NCI-H82 treated with DMSO at 0.1 percent for 48 hours (cell line): ENCODE measurements at regions not wholly inside any gene's neighbourhood (a gene's known extent, or its start where the extent isn't known, plus 50 kb on each side); places are given as distances from the start of the nearest gene placed in this dataset.

Experiments used
- DNase-seq: peaks from one replicate; lab custom pipeline; 2025; ENCODE audit not compliant: unreplicated experiment; lab: John Stamatoyannopoulos, UW

DNA sequence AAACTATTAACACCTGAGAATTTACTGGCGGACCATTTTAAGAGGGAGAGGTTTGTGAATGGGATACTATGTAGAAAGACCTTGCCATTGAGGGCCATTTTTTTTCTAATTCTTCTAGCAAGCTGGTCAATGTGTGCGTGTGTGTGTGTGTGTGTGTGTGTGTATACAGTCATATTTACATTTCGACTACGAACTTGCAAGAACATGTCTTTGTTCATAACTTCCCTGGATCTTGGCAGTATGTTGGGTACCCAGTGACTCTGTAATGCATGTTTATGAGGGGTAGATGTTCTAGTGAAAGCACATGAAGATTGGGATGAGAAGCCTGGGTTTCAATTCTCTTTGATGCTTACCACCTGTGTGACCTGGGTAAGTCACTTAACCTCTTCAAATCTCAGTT lies 133.6 kb downstream of the UBE2E3 start:
- no peak for DNase-seq

- DNase-seq = no peak
These were observed 135.9 kb downstream of the UBE2E3 start for GRCh38 chr2:181116261-181116660.

- peak; percentile 94 for DNase-seq
These were observed 137.0 kb downstream of the UBE2E3 start for GRCh38 chr2:181117206-181117925.

DNA sequence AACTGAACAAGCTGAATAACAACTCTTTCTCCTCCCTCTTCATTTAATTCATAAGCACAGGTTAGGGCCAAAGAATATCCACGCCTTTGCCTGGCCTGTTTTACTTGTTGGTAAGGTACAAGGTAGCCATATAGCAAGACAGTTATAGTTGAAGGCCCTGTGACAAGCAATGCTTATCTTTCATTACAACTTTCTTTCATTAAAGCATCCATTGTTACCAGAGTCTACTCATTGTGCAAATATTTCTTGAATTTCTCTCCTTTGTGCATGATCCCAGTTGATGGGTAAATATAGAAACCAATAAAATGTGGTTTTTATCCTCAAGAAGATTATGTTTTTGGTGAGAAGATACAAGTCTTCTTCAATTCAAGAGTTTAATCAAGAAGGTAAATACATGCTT lies 140.2 kb downstream of the UBE2E3 start:
- DNase-seq = no peak

DNA sequence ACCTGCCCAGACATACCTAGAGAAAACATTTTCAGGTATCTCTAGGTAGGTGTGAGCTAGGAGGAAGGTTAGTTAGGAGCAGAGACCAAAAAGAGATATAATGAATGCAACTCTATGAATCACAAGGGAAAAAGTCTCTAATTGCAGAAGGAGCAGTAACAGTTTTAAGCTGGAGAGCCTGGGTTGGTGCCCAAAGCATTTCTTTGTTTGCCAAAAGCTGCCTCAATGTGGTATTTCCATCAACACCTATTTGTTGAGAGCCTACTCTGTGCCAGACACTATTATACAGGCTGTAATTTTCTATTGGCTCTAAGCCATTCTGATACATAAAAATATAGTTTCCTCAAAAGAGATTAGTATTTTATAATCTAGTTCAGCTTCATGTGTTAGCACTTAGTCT lies 141.6 kb downstream of the UBE2E3 start:
- no peak for DNase-seq

DNA sequence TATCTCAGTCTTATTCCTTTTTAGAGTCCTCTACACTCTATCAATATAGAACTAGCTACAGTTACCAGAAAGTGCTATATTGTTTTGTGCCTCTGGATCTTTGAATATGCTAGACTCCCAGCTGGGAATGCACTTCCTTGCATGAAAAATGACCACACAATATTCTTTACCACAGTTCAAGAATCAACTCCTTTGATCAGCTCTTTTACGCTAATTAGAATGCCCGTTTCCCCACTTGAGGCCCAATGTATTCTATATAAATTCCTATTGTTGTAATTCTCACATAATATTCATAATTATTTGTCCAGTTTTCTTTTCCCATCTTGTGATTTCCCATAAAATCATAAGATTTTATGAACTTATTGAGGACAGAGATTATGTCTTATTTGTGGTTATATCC lies 142.2 kb downstream of the UBE2E3 start:
- no peak for DNase-seq

DNA sequence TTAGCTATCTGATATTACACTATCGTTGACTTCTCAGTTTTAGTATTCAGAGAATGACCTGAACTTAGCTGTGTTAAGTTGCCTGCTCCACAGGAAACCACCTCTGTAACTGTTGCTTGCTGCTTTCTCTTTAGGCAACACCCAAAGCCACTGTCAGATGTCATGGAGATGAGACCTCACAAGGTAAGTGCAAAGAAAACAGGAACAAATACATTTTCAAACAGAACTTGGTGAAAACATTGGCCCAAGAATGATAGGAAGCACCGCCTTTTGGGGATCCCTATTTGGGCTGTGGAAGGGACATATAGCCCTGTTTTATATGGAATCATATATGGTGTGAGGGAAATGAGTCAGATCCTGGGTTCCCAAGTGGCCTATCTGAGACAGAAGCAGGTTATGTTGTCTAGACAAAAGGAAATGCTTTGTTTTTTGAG lies 143.4 kb downstream of the UBE2E3 start:
- no peak for DNase-seq

DNA sequence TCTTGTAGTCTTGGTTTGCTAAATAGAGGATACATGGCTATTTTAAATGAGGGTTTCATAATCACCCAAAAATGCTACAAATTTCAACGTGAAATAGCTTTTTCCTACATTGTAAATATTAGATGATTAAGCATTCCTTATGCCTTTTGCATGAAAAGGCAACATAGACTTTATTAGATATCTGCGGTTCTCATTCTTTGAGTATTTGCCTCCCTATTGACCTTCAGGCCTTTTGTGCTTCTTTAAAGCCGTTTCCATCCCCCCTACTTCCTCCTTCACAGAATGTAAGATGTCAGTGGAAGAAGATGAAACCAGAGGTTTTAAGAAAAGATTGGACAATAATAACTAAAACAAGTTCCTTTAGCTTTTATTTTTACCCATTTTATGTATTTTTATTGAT lies 144.1 kb downstream of the UBE2E3 start:
- DNase-seq = no peak

- DNase-seq = no peak
These were observed 145.0 kb downstream of the UBE2E3 start for GRCh38 chr2:181125359-181125758.

GRCh38 chr2:181126311-181126868 lies 146.0 kb downstream of the UBE2E3 start:
- DNase-seq = no peak

GRCh38 chr2:181128199-181128598 lies 147.8 kb downstream of the UBE2E3 start:
- no peak for DNase-seq

- DNase-seq = no peak
These were observed 149.1 kb downstream of the UBE2E3 start for GRCh38 chr2:181129364-181130056.

DNA sequence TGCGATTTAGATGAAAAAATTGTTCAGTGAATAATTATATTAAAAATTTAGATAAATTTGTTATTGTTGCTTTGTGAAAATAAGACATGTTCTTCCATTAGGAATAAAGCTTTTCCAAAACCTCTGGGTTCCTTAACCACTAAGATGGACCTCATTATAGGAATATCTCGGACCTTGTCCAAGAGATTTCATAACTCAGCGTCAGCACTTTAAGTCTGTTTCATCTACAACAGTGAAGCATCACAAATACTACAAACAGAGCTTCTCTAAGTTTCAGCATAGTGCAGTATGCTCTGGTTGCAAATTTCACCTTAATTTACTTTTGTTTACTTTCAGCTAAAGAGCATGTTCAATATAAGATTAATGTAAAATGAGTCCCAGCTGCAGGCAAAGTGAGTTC lies 150.3 kb downstream of the UBE2E3 start:
- DNase-seq = no peak

DNA sequence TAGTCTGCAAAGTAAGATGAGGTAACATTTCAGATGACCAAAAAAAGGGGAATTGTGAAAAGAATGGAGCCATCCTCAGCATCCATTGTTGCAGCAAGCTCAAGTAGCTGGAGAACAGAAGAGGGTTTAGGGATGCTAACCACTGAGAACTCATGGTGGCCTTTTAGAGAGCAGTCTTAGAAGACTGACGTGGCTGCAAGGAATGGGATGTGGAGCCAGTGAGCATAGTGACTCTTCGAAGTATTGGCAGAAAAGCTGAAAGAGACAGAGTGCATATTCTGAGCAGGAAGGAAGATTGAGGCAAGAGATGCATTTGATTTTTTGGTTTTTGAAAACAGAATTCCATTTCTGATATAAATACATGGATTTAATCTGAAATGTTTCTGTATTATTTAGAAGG lies 151.2 kb downstream of the UBE2E3 start:
- DNase-seq = no peak

DNA sequence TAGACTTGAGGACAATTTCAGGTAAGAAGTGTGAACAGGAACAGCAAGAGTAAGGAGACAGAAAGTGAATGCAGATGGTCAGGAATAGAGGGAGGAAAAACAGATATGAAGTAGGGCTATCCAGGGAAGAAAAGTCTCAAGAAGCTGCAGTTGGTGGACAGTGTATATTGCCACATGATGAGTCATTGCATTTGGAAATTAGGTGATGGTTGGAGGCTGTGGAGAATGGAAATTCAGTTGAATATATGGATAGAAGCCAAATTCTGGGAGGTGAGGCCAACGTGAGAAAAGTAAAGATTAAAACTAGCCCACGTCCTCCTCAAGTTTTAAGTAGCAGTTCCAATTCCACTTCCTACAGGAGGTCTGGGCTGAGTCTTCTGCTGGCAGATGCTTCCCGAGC lies 158.4 kb downstream of the UBE2E3 start:
- no peak for DNase-seq

DNA sequence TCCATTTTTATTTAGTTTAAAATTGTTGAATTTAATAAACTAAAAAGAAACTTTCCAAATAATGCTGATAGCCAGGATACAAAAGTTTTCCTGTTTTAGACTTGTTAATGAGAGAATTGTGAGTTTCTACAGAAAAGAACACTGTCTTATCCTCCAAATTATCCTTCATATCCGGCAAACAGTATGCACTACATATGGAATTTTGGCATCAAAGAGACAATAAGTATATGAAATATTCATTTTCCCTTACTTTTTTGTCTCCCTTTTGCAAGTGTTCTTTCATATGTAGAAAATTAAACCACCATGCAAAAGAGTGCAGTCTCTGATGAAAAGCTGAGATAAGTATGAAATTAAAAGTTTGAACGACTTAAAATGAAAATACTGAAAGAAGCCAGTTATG lies 159.4 kb downstream of the UBE2E3 start:
- no peak for DNase-seq

DNA sequence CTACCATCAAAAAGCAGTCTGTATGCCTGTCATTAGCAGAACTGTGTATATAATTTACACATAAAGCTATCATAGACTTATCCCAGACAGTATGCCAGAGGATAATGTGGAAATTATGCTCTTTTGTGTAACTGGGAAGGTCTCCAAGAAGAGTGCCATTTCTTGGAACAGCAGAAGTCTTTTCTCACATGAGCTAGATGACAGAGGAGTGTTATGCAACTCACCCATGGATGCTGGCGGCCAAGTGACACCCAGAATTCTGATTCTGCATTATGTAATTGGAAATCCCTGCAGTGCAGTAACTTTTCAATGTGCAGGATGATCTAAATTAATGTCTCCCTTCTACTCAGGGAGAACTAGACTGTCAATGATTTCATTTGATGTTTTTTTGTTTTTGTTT lies 160.0 kb downstream of the UBE2E3 start:
- DNase-seq = no peak

DNA sequence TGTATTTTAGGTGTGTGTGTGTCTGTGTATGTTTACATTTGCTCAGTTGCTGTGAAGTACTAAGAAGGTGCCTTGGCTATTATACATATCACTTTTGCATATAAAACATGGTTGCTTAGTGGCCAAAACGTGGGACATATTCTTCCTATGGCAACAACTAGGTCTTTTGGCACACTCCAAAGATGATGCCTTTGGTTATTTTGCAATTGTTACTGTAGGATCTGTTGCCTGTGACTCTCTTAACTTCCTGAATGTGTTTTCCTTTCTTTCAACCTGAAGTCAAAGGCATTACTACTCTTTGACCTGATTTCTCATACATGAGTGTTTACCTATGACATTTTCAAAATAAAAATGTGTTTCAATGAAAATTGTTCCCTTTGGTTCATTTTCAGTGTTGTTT lies 160.5 kb downstream of the UBE2E3 start:
- DNase-seq = no peak

GRCh38 chr2:181141676-181142075 lies 161.3 kb downstream of the UBE2E3 start:
- no peak for DNase-seq

DNA sequence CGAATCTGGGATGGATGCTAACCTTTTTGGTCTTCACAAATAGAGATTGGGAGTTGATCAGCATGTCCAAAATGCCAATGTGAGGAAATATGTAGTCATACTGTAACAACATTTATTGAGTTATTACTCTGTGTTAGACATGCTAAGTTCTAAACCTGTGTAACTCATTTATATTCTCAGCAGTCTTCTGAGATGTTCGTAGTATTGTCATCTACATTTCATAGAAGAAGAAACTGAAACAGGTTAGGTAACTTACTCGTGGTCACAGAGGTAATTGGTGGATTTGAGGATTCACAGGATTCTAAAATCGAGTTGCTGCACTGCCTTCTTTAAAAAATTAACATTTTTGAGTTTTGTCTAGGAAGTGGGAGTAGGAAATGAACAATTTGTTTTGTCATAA lies 162.1 kb downstream of the UBE2E3 start:
- DNase-seq = no peak

GRCh38 chr2:181143790-181144300 lies 163.4 kb downstream of the UBE2E3 start:
- no peak for DNase-seq

DNA sequence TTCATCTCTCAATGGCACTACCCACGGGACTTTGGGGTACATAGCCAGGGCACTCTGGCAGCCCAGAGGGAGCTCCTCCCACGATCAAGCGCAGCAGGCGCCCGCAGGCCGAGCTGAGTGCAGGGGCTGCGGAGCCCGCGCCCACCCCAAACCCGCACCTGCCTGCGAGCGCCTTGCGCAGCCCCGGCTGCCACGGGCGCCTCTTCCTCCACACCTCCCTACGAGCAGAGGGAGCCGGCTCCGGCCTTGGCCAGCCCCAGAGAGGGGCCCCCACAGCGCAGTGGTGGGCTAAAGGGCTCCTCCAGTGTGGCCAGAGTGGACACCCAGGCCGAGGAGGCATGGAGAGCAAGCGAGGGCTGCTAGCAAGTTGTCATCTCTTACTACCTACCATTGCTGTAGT lies 165.2 kb downstream of the UBE2E3 start:
- no peak for DNase-seq
